ENCODE measurements at regions not wholly inside any gene's neighbourhood (a gene's known extent, or its start where the extent isn't known, plus 50 kb on each side); places are given as distances from the start of the nearest gene placed in this dataset.

DNA sequence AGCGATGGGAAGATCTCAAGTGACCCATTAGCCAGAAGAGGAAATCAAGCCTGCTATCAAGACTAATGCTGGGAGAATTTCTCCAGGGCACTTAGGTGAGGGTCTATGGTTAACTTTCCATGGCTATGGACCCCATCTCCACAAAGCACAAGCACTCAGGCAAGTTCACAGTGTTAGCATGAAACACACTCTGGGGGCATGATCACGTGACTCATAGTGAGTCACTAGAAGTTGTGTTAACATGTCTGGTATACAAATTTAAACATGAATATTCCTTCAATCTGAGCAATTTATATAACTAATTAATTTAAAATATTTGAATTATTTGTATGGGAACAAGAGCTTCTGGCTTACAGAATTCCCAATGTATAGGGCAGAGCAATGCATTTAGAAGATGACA is 131.8 kb downstream of the FAM204A start:
- TF ChIP-seq, protein P1, sequence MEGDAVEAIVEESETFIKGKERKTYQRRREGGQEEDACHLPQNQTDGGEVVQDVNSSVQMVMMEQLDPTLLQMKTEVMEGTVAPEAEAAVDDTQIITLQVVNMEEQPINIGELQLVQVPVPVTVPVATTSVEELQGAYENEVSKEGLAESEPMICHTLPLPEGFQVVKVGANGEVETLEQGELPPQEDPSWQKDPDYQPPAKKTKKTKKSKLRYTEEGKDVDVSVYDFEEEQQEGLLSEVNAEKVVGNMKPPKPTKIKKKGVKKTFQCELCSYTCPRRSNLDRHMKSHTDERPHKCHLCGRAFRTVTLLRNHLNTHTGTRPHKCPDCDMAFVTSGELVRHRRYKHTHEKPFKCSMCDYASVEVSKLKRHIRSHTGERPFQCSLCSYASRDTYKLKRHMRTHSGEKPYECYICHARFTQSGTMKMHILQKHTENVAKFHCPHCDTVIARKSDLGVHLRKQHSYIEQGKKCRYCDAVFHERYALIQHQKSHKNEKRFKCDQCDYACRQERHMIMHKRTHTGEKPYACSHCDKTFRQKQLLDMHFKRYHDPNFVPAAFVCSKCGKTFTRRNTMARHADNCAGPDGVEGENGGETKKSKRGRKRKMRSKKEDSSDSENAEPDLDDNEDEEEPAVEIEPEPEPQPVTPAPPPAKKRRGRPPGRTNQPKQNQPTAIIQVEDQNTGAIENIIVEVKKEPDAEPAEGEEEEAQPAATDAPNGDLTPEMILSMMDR (IDR thresholded peaks at IDR 0.05; ENCODE audit: insufficient read depth, low read length, poor library complexity, severe bottlenecking), result no peak
- no peak for TF ChIP-seq EZH2phosphoT487 (conservative IDR thresholded peaks at IDR 0.05; ENCODE audit: low read length)
